K562 (cell line): ENCODE measurements at regions not wholly inside any gene's neighbourhood (a gene's known extent, or its start where the extent isn't known, plus 50 kb on each side); places are given as distances from the start of the nearest gene placed in this dataset.

ENCODE experiments used
- ATAC-seq: fragments of 200-7000 bp; cut with Tn5 transposase; 3 replicates; pipeline ENCODE4 v1.9.1; 2020; ENCODE audit warnings: moderate library complexity
- BruUV-seq: library from RNA; stranded (reverse); fragments of 400-500 nt; replicated peaks from 2 replicates; lab custom pipeline; 2021; lab: Mats Ljungman, UMichigan
- CTCF ChIA-PET: fragments of 300-600 bp; formaldehyde crosslinking; extraction: SDS; loops from one replicate; lab custom pipeline; 2021; ENCODE audit warnings: low intra/inter-chr PET ratio; lab: Yijun Ruan, JAX
- POLR2A ChIA-PET: fragments of 300-600, 350-650 bp; sonication (Branson Sonifier 250); formaldehyde crosslinking; extraction: SDS; loops from one replicate; lab custom pipeline; 2021; ENCODE audit warnings: antibody characterized with exemption, inconsistent platforms; lab: Yijun Ruan, JAX
- DNase-seq, 4 experiments: peaks; one replicate each; pipeline versions ENCODE4 v3.0.0 to v3.0.0-alpha.2; 2011 to 2018; ENCODE audit warnings: low spot score in 3 of 4, mixed read lengths in 3 of 4; ENCODE audit errors: extremely low read depth in 1 of 4
- FAIRE-seq: peaks from 2 replicates; lab custom pipeline; 2011; peaks lifted over from hg19 to GRCh38; lab: Jason Lieb, UNC
- H2AFZ ChIP-seq: 2 replicates; pipeline ENCODE4 v1.6.0; 2011; ENCODE audit warnings: low read depth, low read length, control low read depth, inconsistent platforms
- H3K27ac ChIP-seq: fragments of 200-600 bp; 3 replicates; pipeline ENCODE4 v1.8.0; 2011; ENCODE audit warnings: low read depth, mild to moderate bottlenecking, control low read depth, inconsistent platforms, low read length, moderate library complexity, mixed read lengths; ENCODE audit errors: extremely low read depth
- H3K27me3 ChIP-seq, 2 experiments: fragments of 300-600 bp in 1 of 2; 2 replicates in 1 of 2; 3 replicates in 1 of 2; pipeline versions ENCODE4 v1.6.0 to v1.8.0; 2011; ENCODE audit warnings: inconsistent platforms in 2 of 2, low read length in 2 of 2, mild to moderate bottlenecking in 1 of 2, mixed read lengths in 1 of 2, moderate library complexity in 1 of 2; ENCODE audit not compliant: control insufficient read depth in 2 of 2, insufficient read depth in 2 of 2
- H3K36me3 ChIP-seq: fragments of 300-600 bp; 3 replicates; pipeline ENCODE4 v1.8.0; 2011; ENCODE audit warnings: mild to moderate bottlenecking, low read length, inconsistent platforms; ENCODE audit not compliant: control insufficient read depth, insufficient read depth
- H3K4me1 ChIP-seq, 2 experiments: fragments of 200-600 bp in 1 of 2; replicated peaks in 1 of 2; 2 replicates in 1 of 2; 3 replicates in 1 of 2; pipeline versions ENCODE4 v1.5.1 to v1.8.0; 2011; ENCODE audit warnings: inconsistent platforms in 2 of 2, low read length in 2 of 2, mild to moderate bottlenecking in 1 of 2, mixed read lengths in 1 of 2, moderate library complexity in 1 of 2; ENCODE audit not compliant: control insufficient read depth in 2 of 2, insufficient read depth in 2 of 2
- H3K4me2 ChIP-seq: 2 replicates; pipeline ENCODE4 v1.6.1; 2011; ENCODE audit warnings: low read length, control low read depth, inconsistent platforms, mixed read lengths; ENCODE audit not compliant: insufficient read depth
- H3K4me3 ChIP-seq: fragments of 200-600 bp; sonication (generic), shearing (Covaris generic); 2 replicates; pipeline ENCODE4 v1.5.1; 2016; ENCODE audit warnings: control low read depth, inconsistent platforms
- H3K79me2 ChIP-seq: fragments of 200-600 bp; 3 replicates; pipeline ENCODE4 v1.8.0; 2011; ENCODE audit warnings: low read length, inconsistent platforms; ENCODE audit not compliant: control insufficient read depth, insufficient read depth
- H3K9ac ChIP-seq, 2 experiments: 2 replicates each; pipeline versions ENCODE4 v1.6.0 to v1.6.1; 2011; ENCODE audit warnings: low read depth in 2 of 2, low read length in 2 of 2, control low read depth in 1 of 2, inconsistent platforms in 1 of 2, mild to moderate bottlenecking in 1 of 2, mixed read lengths in 1 of 2; ENCODE audit not compliant: insufficient read depth in 1 of 2
- H3K9me1 ChIP-seq: one replicate; pipeline ENCODE4 v1.6.0; 2011; ENCODE audit warnings: inconsistent platforms, mild to moderate bottlenecking, low read length, moderate library complexity; ENCODE audit not compliant: control insufficient read depth, insufficient read depth
- H3K9me3 ChIP-seq: replicated peaks from 2 replicates; pipeline ENCODE4 v1.5.1; 2011; ENCODE audit warnings: low read depth, low read length, inconsistent platforms; ENCODE audit not compliant: control insufficient read depth, insufficient read depth
- H4K20me1 ChIP-seq: replicated peaks from 2 replicates; pipeline ENCODE4 v1.6.1; 2011; ENCODE audit warnings: low read length, inconsistent platforms, mixed read lengths; ENCODE audit not compliant: control insufficient read depth, insufficient read depth
- BRD4 ChIP-seq: fragments of 200-600 bp; sonication (generic); IDR thresholded peaks from 2 replicates; pipeline ENCODE4 v1.6.1; 2017; ENCODE audit warnings: inconsistent platforms
- STAG1 ChIP-seq: sonication (generic); formaldehyde crosslinking; IDR thresholded peaks from 2 replicates; pipeline ENCODE4 v1.5.0; 2020; ENCODE audit warnings: missing genetic modification reagents, borderline replicate concordance
- WGBS: fragments of 100-300 bp; shearing (Covaris generic); methylation state at CpG from one replicate; pipeline ENCODE4 v1.1.6; 2016; ENCODE audit warnings: low coverage, mixed read lengths; ENCODE audit not compliant: insufficient coverage; ENCODE audit errors: missing lambda C conversion rate; 5-methylcytosine and 5-hydroxymethylcytosine counted together
- in situ Hi-C: fragments of 300-500 bp; cut with MboI; formaldehyde crosslinking; loops from 4 replicates; pipeline ENCODE4 v1.15.0; 2018; ENCODE audit warnings: inconsistent platforms, mixed read lengths
- intact Hi-C: fragments of 100-400 bp; cut with micrococcal nuclease; formaldehyde crosslinking; loops from 2 replicates; pipeline ENCODE4 v1.14.2; 2022
- TF ChIP-seq, protein P1 (sequence below): fragments of 250-450 bp; sonication (Bioruptor Pico); IDR thresholded peaks from 2 replicates; pipeline ENCODE4 v1.8.0; 2021; ENCODE audit warnings: moderate library complexity, mild to moderate bottlenecking, inconsistent platforms
- TF ChIP-seq, protein P2 (sequence below): fragments of 450-650 bp; formaldehyde crosslinking; conservative IDR thresholded peaks from 2 replicates; pipeline ENCODE4 v1.4.0; 2022; ENCODE audit warnings: mild to moderate bottlenecking, missing genetic modification characterization

- Histone ChIP-seq H3K27me3 (no peaks in the 10 kb centered on the region), H2AFZ (no peak overlapping the region), H3K27ac (no peak overlapping the region), H3K9me1 (no peaks in the 10 kb centered on the region)
- POLR2A ChIA-PET: no interaction called here
- WGBS: 0% methylated on average over 1 of the region's 1 CpG
- TF ChIP-seq, protein P1, sequence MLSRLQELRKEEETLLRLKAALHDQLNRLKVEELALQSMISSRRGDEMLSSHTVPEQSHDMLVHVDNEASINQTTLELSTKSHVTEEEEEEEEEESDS (CRISPR knock-in tag): no peak
- TF ChIP-seq BRD4: no peak
- TF ChIP-seq STAG1 (CRISPR knock-in tag): no peak
- TF ChIP-seq, protein P2, sequence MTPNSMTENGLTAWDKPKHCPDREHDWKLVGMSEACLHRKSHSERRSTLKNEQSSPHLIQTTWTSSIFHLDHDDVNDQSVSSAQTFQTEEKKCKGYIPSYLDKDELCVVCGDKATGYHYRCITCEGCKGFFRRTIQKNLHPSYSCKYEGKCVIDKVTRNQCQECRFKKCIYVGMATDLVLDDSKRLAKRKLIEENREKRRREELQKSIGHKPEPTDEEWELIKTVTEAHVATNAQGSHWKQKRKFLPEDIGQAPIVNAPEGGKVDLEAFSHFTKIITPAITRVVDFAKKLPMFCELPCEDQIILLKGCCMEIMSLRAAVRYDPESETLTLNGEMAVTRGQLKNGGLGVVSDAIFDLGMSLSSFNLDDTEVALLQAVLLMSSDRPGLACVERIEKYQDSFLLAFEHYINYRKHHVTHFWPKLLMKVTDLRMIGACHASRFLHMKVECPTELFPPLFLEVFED (CRISPR knock-in tag): no peak
- TF ChIP-seq, all 486 proteins: peak for 0
- FAIRE-seq: no peak
- no peak for ATAC-seq
- in situ Hi-C loops: no loop called here
- Histone ChIP-seq H4K20me1 (no peaks in the 10 kb centered on the region), H3K9ac (no peak overlapping the region), H3K4me1 (no peaks in the 10 kb centered on the region), H3K79me2 (no peaks in the 10 kb centered on the region), H3K9me3 (no peaks in the 10 kb centered on the region), H3K4me3 (no peak overlapping the region), H3K36me3 (no peaks in the 10 kb centered on the region), H3K4me2 (no peak overlapping the region)
- DNase-seq: no peak
- no TSS peak for BruUV-seq
- intact Hi-C loops: no loop called here
- CTCF ChIA-PET: no interaction called here
These were observed 171.6 kb downstream of the S1PR1 start for GRCh38 chr1:101408212-101409042.
